ENCODE measurements at regions not wholly inside any gene's neighbourhood (a gene's known extent, or its start where the extent isn't known, plus 50 kb on each side); places are given as distances from the start of the nearest gene placed in this dataset.

DNA sequence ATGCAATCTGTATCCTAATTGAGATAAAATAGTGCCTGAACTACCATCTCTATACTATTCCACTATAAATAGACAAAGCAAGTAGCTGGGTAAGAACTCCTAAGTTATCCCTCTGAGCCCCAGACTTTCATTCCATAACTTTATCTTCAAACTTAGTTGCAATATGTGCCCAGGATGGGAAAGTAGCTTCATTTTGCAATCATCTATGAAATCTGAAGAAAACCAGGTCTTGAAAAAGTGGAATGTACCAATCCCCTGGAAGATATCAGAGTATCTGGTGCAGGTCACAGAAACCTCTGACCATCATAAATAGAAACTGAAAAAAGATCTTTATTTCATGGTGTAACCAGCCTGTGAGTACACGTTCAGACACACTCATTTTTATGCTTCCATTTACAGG lies 78.1 kb upstream of the TMEM178A start:
- no peak for TF ChIP-seq POLR2A (IDR thresholded peaks at IDR 0.05)
- TF ChIP-seq, protein P1, sequence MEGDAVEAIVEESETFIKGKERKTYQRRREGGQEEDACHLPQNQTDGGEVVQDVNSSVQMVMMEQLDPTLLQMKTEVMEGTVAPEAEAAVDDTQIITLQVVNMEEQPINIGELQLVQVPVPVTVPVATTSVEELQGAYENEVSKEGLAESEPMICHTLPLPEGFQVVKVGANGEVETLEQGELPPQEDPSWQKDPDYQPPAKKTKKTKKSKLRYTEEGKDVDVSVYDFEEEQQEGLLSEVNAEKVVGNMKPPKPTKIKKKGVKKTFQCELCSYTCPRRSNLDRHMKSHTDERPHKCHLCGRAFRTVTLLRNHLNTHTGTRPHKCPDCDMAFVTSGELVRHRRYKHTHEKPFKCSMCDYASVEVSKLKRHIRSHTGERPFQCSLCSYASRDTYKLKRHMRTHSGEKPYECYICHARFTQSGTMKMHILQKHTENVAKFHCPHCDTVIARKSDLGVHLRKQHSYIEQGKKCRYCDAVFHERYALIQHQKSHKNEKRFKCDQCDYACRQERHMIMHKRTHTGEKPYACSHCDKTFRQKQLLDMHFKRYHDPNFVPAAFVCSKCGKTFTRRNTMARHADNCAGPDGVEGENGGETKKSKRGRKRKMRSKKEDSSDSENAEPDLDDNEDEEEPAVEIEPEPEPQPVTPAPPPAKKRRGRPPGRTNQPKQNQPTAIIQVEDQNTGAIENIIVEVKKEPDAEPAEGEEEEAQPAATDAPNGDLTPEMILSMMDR (IDR thresholded peaks at IDR 0.05), result no peak
- TF ChIP-seq EP300 (IDR thresholded peaks at IDR 0.05), result no peak

Measured in stomach (tissue), 4 donors.